CD4-positive, alpha-beta T cell treated with Interleukin-6 at 100 ng/mL for 8 hours (primary cell): ENCODE measurements at regions not wholly inside any gene's neighbourhood (a gene's known extent, or its start where the extent isn't known, plus 50 kb on each side); places are given as distances from the start of the nearest gene placed in this dataset.
A peak's percentile ranks its signal among the peaks of the same experiment; 100 is the strongest.

Source experiments
- DNase-seq: peaks from one replicate; pipeline ENCODE4 v3.0.0-alpha.2; 2020; ENCODE audit warnings: mixed read lengths, low spot score

GRCh38 chrX:131778269-131779218 is 234.7 kb downstream of the OR13H1 start:
- peak; percentile 86 for DNase-seq

DNA sequence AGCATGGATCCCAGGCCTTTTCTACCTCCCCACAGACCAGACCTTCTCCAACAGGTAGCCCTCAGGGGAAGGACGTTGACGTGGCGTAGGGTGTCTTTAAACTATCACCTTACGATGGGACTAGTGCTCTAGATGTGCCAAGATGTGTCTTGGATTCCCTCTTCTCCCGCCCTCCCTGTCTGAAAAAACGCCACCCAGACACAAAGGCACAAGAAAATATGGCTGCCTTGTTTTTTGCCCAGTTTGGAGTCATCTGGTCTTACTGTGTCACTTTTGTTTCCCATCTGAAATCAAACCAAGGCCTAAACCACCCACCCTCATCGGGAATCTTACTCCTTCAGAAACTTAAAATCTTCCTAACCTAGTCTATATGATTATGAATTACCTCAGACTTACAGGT is 235.4 kb downstream of the OR13H1 start:
- DNase-seq, result no peak

GRCh38 chrX:131779741-131780140 is 235.9 kb downstream of the OR13H1 start:
- DNase-seq, result no peak

DNA sequence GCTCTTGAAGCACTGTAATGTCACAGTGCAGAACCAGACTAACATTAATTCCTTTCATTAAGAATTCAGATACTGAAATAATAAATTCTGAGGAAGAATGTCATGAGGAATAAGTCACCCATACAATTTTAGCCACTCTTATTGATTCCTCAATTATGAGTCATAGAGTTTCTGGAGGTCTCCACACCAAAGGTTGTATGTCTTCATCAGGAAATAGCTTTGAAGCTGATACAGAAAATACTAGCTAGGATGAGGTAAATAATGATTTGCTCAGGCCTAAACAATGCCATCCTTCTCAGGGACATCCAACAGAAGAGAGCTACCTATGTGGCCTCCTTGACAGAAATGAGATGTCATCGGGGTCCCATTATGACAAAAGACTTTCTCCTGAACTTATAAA is 238.8 kb downstream of the OR13H1 start:
- DNase-seq, result no peak

GRCh38 chrX:131783555-131784308 is 239.4 kb upstream of the STK26 start:
- DNase-seq, result peak; percentile 86

DNA sequence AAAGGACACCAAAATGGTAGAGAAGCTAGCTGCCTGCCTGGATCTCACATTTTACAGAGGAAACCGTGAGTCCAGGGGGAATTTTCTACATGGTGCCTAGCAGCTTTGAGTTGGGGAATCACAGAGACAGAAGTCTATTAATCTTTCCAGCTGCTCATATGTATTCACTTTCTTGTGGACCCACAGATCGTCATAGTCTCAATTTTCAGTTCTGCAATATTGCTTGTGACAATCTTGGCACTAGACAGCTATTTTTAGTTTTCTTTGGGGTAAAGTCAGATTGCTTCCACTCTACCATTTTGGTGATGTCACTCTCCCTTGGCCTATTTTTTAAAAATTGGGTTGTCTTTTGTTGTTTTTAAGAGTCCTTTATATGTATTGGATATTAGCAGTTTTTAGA is 233.4 kb upstream of the STK26 start:
- no peak for DNase-seq

DNA sequence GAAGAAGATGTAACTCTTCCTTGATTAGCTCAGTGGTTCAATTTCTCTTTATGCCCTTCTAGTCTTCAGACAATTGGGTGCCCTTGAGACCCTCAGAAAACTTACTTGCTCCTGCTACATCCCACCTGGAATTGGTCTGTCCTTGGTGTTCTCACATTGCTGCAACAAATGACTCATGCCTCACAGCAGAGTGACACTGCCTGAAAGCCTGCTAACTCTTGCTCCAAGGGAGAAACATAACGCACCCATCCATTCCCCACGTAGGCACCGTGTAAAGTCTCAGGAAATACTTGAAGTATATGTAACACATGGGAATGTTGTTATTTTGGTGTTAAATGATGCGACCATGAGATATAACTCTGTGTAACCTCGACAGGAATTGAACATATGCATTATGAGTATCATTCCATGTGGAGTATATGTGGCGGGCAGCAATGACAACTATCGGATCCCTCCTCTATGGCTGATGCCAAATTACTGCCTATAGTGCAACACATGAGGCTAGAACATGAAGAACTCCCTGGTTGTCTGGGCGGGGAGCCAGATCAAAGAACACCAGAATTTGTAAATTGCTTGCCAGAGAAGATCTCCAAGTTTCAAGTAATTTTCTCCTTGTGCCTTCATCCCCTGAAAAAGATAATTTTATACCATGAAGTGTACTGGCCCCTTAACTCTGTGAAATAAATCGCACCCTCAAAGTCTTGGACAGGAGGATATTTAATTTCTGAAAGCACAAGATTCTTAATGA is 231.3 kb upstream of the STK26 start:
- no peak for DNase-seq

DNA sequence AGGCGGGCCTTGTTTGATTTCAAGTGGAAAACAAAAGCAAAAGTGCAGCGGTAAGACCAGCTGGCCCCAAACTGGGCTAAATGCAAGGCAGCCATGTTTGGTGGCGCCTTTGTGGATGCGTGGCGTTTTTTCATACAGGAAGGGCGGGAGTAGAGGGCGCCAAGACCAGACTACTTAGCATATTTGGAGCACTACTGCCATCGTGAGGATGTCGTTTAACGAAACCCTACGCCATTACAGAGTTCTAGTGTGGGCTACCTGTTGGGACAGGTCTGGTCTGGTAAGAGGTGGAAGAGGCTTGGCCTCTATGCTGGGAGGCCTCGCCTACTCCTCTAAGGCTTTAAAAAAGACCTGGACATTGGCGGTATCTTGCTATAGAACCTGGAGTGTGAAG is 230.7 kb upstream of the STK26 start:
- peak; percentile 94 for DNase-seq

DNA sequence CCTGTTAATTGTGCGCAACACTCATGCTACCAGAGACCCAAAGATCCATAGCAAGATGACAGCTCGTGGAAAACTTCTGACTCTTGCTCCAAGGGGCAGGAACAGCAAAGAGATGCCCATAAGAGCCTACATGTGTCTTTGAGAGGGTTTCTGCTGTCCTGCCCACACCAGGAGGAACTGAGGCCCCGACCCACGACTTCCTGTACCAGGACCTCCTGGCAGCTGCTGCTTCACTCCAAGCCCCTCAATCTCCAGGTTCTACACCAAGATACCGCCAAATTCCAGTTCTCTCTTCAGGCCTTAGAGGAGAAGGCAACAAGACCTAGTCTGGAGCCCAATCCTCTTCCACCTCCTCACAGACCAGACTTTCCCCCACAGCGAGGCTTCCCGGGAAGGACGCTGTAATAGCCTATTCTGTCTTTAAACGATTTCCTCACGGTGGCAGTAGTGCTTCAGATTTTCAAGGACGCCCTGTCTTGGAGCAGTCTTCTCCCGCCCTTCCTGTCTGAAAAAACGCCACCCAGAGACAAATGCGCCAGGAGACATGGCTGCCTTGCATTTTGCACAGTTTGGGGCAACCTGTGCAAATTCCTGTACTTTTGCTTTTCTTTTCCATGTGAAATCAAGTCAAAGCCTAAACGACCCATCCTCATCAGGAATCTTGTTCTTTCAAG is 230.2 kb upstream of the STK26 start:
- DNase-seq, result peak; percentile 91

DNA sequence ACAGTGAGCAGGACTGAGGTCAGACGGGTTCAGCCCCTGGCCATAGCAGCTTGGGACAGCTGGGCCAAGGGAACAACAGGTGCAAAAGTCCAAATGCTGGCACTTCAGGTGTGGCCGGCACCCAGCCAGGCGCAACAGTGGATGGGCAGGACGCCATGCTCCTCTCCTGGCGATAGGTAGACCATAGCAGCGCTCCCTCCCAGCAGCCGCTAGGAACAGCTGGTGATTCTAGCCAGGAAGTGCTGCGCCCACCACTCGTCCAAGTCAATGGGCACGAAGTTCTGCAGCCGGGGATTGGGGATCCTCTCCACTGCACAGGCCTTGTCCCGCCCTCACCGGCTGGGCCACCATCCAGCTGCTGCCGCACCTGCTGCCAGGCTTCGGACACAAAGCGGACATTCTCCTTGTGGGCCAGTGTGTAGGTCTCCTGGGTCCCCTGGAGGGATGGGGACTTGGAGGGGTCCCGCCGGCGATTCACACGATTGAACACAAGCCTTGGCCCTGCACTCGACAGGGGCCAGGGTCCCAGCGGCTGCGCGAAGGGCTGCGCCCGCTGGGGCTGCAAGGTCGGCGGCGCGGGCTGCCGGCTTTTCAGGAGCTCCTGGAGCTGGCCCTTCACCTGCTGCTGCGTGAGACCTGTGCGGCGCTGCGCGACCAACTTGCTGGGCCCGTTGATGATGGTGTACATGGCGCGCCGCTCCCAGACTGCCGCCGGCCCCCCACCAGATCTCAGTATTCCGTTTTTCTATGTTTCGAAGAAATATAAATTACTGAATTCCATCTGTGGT is 227.5 kb upstream of the STK26 start:
- no peak for DNase-seq

- no peak for DNase-seq
Measured at GRCh38 chrX:131801066-131801465, 222.0 kb upstream of the STK26 start.

DNA sequence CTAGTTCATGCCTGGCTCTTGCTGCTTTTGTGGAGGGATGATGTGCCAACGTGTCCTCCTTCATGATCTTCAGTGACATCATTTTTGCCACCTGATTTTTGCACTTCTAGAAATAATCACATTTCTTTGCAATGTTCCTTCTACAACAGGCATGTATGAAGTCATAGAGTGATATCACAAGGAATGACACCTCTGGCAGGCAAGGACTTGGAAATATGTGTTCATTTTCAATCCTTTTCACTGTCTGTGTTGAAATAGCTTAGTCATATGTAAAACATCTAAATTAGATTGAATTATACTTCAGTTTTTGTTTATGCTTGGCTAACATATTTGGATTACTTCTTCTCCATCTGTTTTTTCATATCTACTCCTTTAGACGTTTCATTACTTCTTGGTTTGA is 221.2 kb upstream of the STK26 start:
- no peak for DNase-seq

- peak; percentile 83 for DNase-seq
Measured at GRCh38 chrX:131802836-131803626, 220.1 kb upstream of the STK26 start.

GRCh38 chrX:131812847-131813825 is 210.0 kb upstream of the STK26 start:
- peak; percentile 94 for DNase-seq

DNA sequence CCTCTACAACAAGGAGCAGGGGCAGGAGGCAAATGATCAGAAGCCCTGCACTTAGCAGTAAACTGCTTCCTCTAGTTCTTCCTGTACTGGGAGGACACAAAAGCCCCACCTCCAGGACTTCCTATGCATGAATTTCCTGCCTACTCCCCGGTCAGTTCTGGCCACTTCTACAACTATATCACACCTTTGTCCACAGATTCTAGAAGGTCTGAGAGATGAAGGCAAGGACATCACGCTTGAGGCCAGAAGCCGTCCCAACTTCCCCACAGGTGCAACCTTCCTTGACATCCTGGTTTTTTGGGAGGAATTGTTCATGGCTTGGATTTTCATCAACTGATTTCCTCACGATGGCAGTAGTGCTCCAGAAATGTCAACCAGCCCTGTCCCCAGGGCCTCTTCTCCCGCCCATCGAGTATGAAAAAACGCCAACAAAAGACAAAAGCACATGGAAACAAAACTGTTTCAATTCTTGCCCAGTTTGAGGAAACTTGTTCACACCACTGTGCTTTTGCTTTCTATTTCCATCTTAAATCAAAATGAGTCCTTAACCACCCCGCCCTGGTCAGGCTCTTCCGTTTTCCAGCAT is 206.5 kb upstream of the STK26 start:
- DNase-seq, result peak; percentile 93

GRCh38 chrX:131818297-131818936 is 204.7 kb upstream of the STK26 start:
- no peak for DNase-seq

- peak; percentile 88 for DNase-seq
Measured at GRCh38 chrX:131821945-131822622, 201.0 kb upstream of the STK26 start.
